ENCODE measurements at regions not wholly inside any gene's neighbourhood (a gene's known extent, or its start where the extent isn't known, plus 50 kb on each side); places are given as distances from the start of the nearest gene placed in this dataset.

- TF ChIP-seq, protein P1, sequence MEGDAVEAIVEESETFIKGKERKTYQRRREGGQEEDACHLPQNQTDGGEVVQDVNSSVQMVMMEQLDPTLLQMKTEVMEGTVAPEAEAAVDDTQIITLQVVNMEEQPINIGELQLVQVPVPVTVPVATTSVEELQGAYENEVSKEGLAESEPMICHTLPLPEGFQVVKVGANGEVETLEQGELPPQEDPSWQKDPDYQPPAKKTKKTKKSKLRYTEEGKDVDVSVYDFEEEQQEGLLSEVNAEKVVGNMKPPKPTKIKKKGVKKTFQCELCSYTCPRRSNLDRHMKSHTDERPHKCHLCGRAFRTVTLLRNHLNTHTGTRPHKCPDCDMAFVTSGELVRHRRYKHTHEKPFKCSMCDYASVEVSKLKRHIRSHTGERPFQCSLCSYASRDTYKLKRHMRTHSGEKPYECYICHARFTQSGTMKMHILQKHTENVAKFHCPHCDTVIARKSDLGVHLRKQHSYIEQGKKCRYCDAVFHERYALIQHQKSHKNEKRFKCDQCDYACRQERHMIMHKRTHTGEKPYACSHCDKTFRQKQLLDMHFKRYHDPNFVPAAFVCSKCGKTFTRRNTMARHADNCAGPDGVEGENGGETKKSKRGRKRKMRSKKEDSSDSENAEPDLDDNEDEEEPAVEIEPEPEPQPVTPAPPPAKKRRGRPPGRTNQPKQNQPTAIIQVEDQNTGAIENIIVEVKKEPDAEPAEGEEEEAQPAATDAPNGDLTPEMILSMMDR (IDR thresholded peaks at IDR 0.05; ENCODE audit: low read depth, low read length): no peak
- no peak for TF ChIP-seq EZH2phosphoT487 (IDR thresholded peaks at IDR 0.05; ENCODE audit: low read depth)
These were observed 536.2 kb downstream of the TCERG1L start for GRCh38 chr10:130775311-130775710.

Measured in OCI-LY3 (cell line).